Loucy (cell line): ENCODE measurements at regions not wholly inside any gene's neighbourhood (a gene's known extent, or its start where the extent isn't known, plus 50 kb on each side); places are given as distances from the start of the nearest gene placed in this dataset.

Experiments
- H2AFZ ChIP-seq: fragments of 200-600 bp; sonication (generic); 2 replicates; pipeline ENCODE4 v1.6.0; 2016; ENCODE audit warnings: antibody characterized with exemption, mild to moderate bottlenecking, low read length, moderate library complexity
- H3F3A ChIP-seq: fragments of 200-600 bp; 2 replicates; pipeline ENCODE4 v1.6.0; 2016; ENCODE audit warnings: antibody characterized with exemption, low read depth, mild to moderate bottlenecking
- H3K27me3 ChIP-seq: fragments of 200-600 bp; sonication (generic); 2 replicates; pipeline ENCODE4 v1.6.1; 2014; ENCODE audit warnings: low read length, mild to moderate bottlenecking; ENCODE audit not compliant: insufficient read depth, poor library complexity, severe bottlenecking
- H3K36me3 ChIP-seq: fragments of 200-600 bp; sonication (generic); 2 replicates; pipeline ENCODE4 v1.6.1; 2016; ENCODE audit warnings: low read length; ENCODE audit not compliant: insufficient read depth
- H3K4me1 ChIP-seq: fragments of 200-600 bp; sonication (generic); 2 replicates; pipeline ENCODE4 v1.5.1; 2014; ENCODE audit warnings: low read length, mild to moderate bottlenecking; ENCODE audit not compliant: insufficient read depth, poor library complexity, severe bottlenecking
- H3K4me2 ChIP-seq: fragments of 200-600 bp; sonication (generic); 2 replicates; pipeline ENCODE4 v1.6.0; 2014; ENCODE audit warnings: antibody characterized with exemption, low read length, low read depth, mild to moderate bottlenecking; ENCODE audit not compliant: poor library complexity, severe bottlenecking
- H3K4me3 ChIP-seq: fragments of 200-600 bp; sonication (generic); 2 replicates; pipeline ENCODE4 v1.5.1; 2014; ENCODE audit warnings: low read length, mild to moderate bottlenecking, mixed read lengths; ENCODE audit not compliant: poor library complexity, severe bottlenecking
- H3K79me2 ChIP-seq: fragments of 200-600 bp; sonication (generic); 2 replicates; pipeline ENCODE4 v1.6.1; 2014; ENCODE audit warnings: low read length; ENCODE audit not compliant: insufficient read depth
- H3K9ac ChIP-seq: fragments of 200-600 bp; sonication (generic); 2 replicates; pipeline ENCODE4 v1.6.0; 2014; ENCODE audit warnings: mild to moderate bottlenecking, low read depth, low read length, moderate library complexity; ENCODE audit not compliant: poor library complexity, severe bottlenecking
- H3K9me2 ChIP-seq: fragments of 200-600 bp; sonication (generic); replicated peaks from 2 replicates; pipeline ENCODE4 v1.6.1; 2016; ENCODE audit warnings: low read depth, low read length, mixed read lengths
- H3K9me3 ChIP-seq: fragments of 200-600 bp; sonication (generic); 2 replicates; pipeline ENCODE4 v1.6.1; 2014; ENCODE audit warnings: mild to moderate bottlenecking, antibody characterized with exemption, low read length, low read depth; ENCODE audit not compliant: insufficient read depth
- H4K20me1 ChIP-seq: fragments of 200-600 bp; sonication (generic); 2 replicates; pipeline ENCODE4 v1.6.0; 2014; ENCODE audit warnings: antibody characterized with exemption, low read length, mild to moderate bottlenecking; ENCODE audit not compliant: insufficient read depth, poor library complexity, severe bottlenecking
- EZH2phosphoT487 ChIP-seq: fragments of 200-600 bp; IDR thresholded peaks from 2 replicates; pipeline ENCODE4 v1.6.1; 2018; ENCODE audit warnings: antibody characterized with exemption, mild to moderate bottlenecking, moderate library complexity, borderline replicate concordance
- TF ChIP-seq, protein P1 (sequence below): fragments of 200-600 bp; sonication (generic); conservative IDR thresholded peaks from 2 replicates; pipeline ENCODE4 v1.5.1; 2014; ENCODE audit warnings: mild to moderate bottlenecking, antibody characterized with exemption, low read length

DNA sequence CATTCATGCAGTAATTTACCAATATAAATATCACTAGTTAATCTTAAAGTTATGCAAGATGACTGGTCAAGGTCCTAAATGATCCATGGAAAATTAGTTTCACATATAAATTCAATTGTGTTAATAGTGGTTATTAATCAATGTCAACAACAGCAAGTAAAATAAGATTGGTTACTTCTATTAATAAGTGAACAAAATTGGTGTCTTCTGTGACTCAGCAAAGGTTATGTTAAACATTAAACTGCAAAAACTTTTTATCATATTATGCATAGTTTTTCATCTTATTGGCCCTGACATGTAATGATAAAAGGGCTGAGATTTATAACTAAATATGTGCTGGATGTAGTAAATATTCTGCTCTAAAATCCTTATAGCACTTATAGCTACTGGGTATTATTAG, 359.0 kb upstream of the UBE2E3 start:
- Histone ChIP-seq H3K4me2 (no peak overlapping the region), H4K20me1 (no peaks in the 10 kb centered on the region), H3K79me2 (no peaks in the 10 kb centered on the region), H3K4me3 (no peak overlapping the region), H3K36me3 (no peaks in the 10 kb centered on the region), H3K9me2 (no peaks in the 10 kb centered on the region), H3K27me3 (no peaks in the 10 kb centered on the region), H3K9me3 (no peaks in the 10 kb centered on the region), H3K4me1 (peaks cover 6% of the 10 kb centered on the region), H3K9ac (no peak overlapping the region), H2AFZ (no peak overlapping the region), H3F3A (no peaks in the 10 kb centered on the region)
- no peak for TF ChIP-seq EZH2phosphoT487
- TF ChIP-seq, protein P1, sequence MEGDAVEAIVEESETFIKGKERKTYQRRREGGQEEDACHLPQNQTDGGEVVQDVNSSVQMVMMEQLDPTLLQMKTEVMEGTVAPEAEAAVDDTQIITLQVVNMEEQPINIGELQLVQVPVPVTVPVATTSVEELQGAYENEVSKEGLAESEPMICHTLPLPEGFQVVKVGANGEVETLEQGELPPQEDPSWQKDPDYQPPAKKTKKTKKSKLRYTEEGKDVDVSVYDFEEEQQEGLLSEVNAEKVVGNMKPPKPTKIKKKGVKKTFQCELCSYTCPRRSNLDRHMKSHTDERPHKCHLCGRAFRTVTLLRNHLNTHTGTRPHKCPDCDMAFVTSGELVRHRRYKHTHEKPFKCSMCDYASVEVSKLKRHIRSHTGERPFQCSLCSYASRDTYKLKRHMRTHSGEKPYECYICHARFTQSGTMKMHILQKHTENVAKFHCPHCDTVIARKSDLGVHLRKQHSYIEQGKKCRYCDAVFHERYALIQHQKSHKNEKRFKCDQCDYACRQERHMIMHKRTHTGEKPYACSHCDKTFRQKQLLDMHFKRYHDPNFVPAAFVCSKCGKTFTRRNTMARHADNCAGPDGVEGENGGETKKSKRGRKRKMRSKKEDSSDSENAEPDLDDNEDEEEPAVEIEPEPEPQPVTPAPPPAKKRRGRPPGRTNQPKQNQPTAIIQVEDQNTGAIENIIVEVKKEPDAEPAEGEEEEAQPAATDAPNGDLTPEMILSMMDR: no peak

DNA sequence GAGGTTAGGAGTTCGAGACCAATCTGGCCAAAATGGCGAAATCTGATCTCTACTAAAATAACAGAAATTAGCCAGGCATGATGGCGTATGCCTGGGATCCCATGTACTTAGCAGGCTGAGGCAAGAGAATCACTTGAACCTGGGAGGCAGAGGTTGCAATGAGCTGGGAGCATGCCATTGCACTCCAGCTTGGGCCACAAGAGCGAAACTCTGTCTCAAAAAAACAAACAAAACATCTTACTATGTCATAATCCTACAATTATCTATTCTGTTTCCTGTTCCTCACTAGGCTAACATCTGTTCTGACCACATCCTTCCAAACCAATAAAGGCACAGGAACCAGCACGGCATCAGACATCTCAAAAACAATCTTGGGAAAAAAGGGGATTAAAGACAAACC, 361.8 kb upstream of the UBE2E3 start:
- Histone ChIP-seq H3K4me3 (no peak overlapping the region), H3K4me1 (peaks cover 6% of the 10 kb centered on the region), H4K20me1 (no peaks in the 10 kb centered on the region), H2AFZ (no peak overlapping the region), H3K4me2 (no peak overlapping the region), H3K79me2 (no peaks in the 10 kb centered on the region), H3K9me3 (no peaks in the 10 kb centered on the region), H3K27me3 (no peaks in the 10 kb centered on the region), H3F3A (no peaks in the 10 kb centered on the region), H3K36me3 (no peaks in the 10 kb centered on the region), H3K9me2 (no peaks in the 10 kb centered on the region), H3K9ac (no peak overlapping the region)
- TF ChIP-seq, protein P1: no peak
- no peak for TF ChIP-seq EZH2phosphoT487

DNA sequence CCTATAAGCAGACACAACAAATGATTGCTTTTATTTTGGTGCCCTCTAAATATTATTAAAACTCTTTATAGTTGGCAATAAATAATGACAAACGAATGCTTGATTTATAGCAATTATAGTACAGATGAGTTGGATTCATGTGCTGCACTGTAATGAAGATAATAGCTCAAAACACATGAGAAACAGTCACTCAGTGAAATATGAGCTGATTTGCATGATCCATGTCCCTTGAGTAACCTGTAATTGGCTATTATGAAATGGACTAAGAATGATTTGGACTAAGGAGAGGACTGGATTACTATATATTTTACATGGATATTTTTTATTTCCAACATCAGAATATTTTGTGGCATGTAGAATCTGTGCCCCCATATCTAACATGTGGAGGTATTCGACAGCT, 365.6 kb upstream of the UBE2E3 start:
- Histone ChIP-seq H3F3A (no peaks in the 10 kb centered on the region), H4K20me1 (no peaks in the 10 kb centered on the region), H3K9me2 (no peaks in the 10 kb centered on the region), H3K4me2 (no peak overlapping the region), H3K79me2 (no peaks in the 10 kb centered on the region), H3K9ac (no peak overlapping the region), H3K27me3 (no peaks in the 10 kb centered on the region), H2AFZ (no peak overlapping the region), H3K9me3 (no peaks in the 10 kb centered on the region), H3K4me3 (no peak overlapping the region), H3K4me1 (peaks cover 6% of the 10 kb centered on the region), H3K36me3 (no peaks in the 10 kb centered on the region)
- TF ChIP-seq, protein P1: no peak
- no peak for TF ChIP-seq EZH2phosphoT487
